B cell (primary cell): ENCODE measurements at regions not wholly inside any gene's neighbourhood (a gene's known extent, or its start where the extent isn't known, plus 50 kb on each side); places are given as distances from the start of the nearest gene placed in this dataset.

Experiments
- ATAC-seq: fragments of 200-7000 bp; cut with Tn5 transposase; one replicate; pipeline ENCODE4 v1.10.0; 2021; ENCODE audit warnings: low read depth, mild to moderate bottlenecking, moderate number of reproducible peaks, moderate library complexity
- CTCF ChIA-PET: fragments of 350-600 bp; sonication (Branson Sonifier 250); formaldehyde crosslinking; loops from one replicate; lab custom pipeline; 2021; ENCODE audit warnings: antibody characterized with exemption, inconsistent platforms; lab: Charles Lee
- POLR2A ChIA-PET: fragments of 350-600 bp; sonication (Branson Sonifier 250); formaldehyde crosslinking; loops from one replicate; lab custom pipeline; 2021; ENCODE audit warnings: antibody characterized with exemption; lab: Charles Lee
- DNase-seq: peaks from one replicate; pipeline ENCODE4 v3.0.0; 2013
- H2AFZ ChIP-seq: 2 replicates; pipeline ENCODE4 v1.6.1; 2012; ENCODE audit warnings: mild to moderate bottlenecking, low read depth, low read length; ENCODE audit not compliant: insufficient read depth, poor library complexity, severe bottlenecking
- H3K27ac ChIP-seq, 2 donors: 1 replicate in 1 of 2; 2 replicates in 1 of 2; pipeline ENCODE4 v1.5.1; 2012 to 2013; ENCODE audit warnings: low read length in 2 of 2, mild to moderate bottlenecking in 2 of 2, moderate library complexity in 1 of 2
- H3K27me3 ChIP-seq, 4 experiments: fragments of 200-600 bp in 1 of 4; sonication (generic) in 1 of 4; replicated peaks in 1 of 4; 1 replicate in 2 of 4; 2 replicates in 2 of 4; pipeline versions ENCODE4 v1.6.1 to v1.7.0; 2013 to 2016; ENCODE audit warnings: low read length in 3 of 4, mild to moderate bottlenecking in 2 of 4, mixed read lengths in 1 of 4, moderate library complexity in 1 of 4; ENCODE audit not compliant: insufficient read depth in 4 of 4, control insufficient read depth in 3 of 4; ENCODE audit errors: control extremely low read depth in 1 of 4
- H3K36me3 ChIP-seq, 2 experiments: replicated peaks in 1 of 2; 1 replicate in 1 of 2; 2 replicates in 1 of 2; pipeline versions ENCODE4 v1.6.1 to v1.7.1; 2013; ENCODE audit warnings: low read length in 1 of 2; ENCODE audit not compliant: insufficient read depth in 2 of 2, control insufficient read depth in 1 of 2; ENCODE audit errors: control extremely low read depth in 1 of 2, extremely low read depth in 1 of 2
- H3K4me1 ChIP-seq, 2 donors: fragments of 200-600 bp in 1 of 2; sonication (generic) in 1 of 2; 1 replicate in 1 of 2; 2 replicates in 1 of 2; pipeline versions ENCODE4 v1.5.1 to v1.6.1; 2013 to 2017; ENCODE audit warnings: low read length in 2 of 2; ENCODE audit not compliant: control insufficient read depth in 2 of 2, insufficient read depth in 2 of 2
- H3K4me2 ChIP-seq: replicated peaks from 2 replicates; pipeline ENCODE3; 2012; ENCODE audit warnings: mild to moderate bottlenecking, low read depth, low read length; ENCODE audit not compliant: poor library complexity, severe bottlenecking
- H3K4me3 ChIP-seq, 5 experiments: fragments of 200-600 bp in 1 of 5; sonication (generic) in 1 of 5; 1 replicate in 3 of 5; 2 replicates in 2 of 5; pipeline versions ENCODE4 v1.5.1 to v1.7.0; 2011 to 2016; ENCODE audit warnings: low read length in 4 of 5, mild to moderate bottlenecking in 4 of 5, low read depth in 2 of 5, control low read depth in 1 of 5, moderate library complexity in 1 of 5; ENCODE audit not compliant: insufficient read depth in 1 of 5; ENCODE audit errors: control extremely low read depth in 1 of 5, extremely low read depth in 1 of 5
- H3K79me2 ChIP-seq: fragments of 200-600 bp; sonication (generic); one replicate; pipeline ENCODE4 v1.6.0; 2016; ENCODE audit warnings: low read length; ENCODE audit not compliant: control insufficient read depth, insufficient read depth
- H3K9ac ChIP-seq: fragments of 200-600 bp; sonication (generic); 2 replicates; pipeline ENCODE4 v1.6.1; 2017; ENCODE audit warnings: mild to moderate bottlenecking, low read length, moderate library complexity
- H3K9me3 ChIP-seq, 3 donors: one replicate each; pipeline versions ENCODE4 v1.6.1 to v1.7.1; 2013; ENCODE audit warnings: low read length in 2 of 3; ENCODE audit not compliant: control insufficient read depth in 2 of 3, insufficient read depth in 1 of 3; ENCODE audit errors: control extremely low read depth in 1 of 3
- H4K20me1 ChIP-seq: 2 replicates; pipeline ENCODE4 v1.6.0; 2012; ENCODE audit warnings: mild to moderate bottlenecking, low read length; ENCODE audit not compliant: insufficient read depth, control insufficient read depth, poor library complexity, severe bottlenecking
- H3K27ac Mint-ChIP-seq: one replicate; pipeline ENCODE4 v1.8.0; 2021; ENCODE audit warnings: mixed read lengths
- H3K27me3 Mint-ChIP-seq: one replicate; pipeline ENCODE4 v1.8.0; 2021; ENCODE audit warnings: mixed read lengths
- H3K4me1 Mint-ChIP-seq: one replicate; pipeline ENCODE4 v1.8.0; 2021; ENCODE audit warnings: mixed read lengths
- H3K4me3 Mint-ChIP-seq: one replicate; pipeline ENCODE4 v1.8.0; 2021; ENCODE audit warnings: mixed read lengths
- H3K9me3 Mint-ChIP-seq: one replicate; pipeline ENCODE4 v1.8.0; 2022; ENCODE audit warnings: mixed read lengths; ENCODE audit not compliant: insufficient read depth
- EZH2 ChIP-seq: IDR thresholded peaks from 2 replicates; pipeline ENCODE4 v1.6.1; 2012; ENCODE audit warnings: borderline replicate concordance, low read depth, mild to moderate bottlenecking, moderate library complexity, low read length; ENCODE audit not compliant: insufficient read depth, poor library complexity, severe bottlenecking
- WGBS: methylation state at CpG from one replicate; pipeline ENCODE4 v1.1.5; 2013; ENCODE audit warnings: missing lambda C conversion rate; ENCODE audit not compliant: insufficient coverage; 5-methylcytosine and 5-hydroxymethylcytosine counted together
- intact Hi-C: fragments of 100-400 bp; cut with micrococcal nuclease; formaldehyde crosslinking; loops from one replicate; pipeline ENCODE4 v1.10.0; 2022
- TF ChIP-seq, protein P1 (sequence below): fragments of 200-600 bp; IDR thresholded peaks from one replicate; pipeline ENCODE4 v1.8.0; 2022; ENCODE audit warnings: antibody characterized with exemption, mild to moderate bottlenecking

DNA sequence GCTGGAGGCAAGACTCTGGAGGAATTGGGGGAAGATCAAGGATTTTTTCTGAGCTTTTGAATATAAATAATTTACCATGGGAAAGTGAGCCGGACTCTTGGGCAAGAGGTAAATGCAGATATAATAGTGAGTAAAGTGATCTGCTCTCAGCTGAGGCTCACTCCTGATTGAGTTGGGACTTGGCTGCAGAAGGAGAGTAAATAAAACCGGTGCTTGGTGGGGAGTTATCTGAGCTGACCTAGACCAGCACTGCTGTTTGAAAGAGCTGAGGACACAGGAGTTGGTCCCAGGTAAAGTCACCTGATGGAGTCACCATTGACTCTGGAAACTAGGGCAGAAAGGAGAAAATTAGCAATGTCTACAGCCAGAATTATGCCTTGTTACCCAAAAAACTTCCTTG, 57.3 kb upstream of the LRPPRC start:
- no peaks in the 10 kb centered on the region for H3K27me3 ChIP-seq
- DNase-seq, result no peak
- no peaks in the 10 kb centered on the region for H3K9me3 ChIP-seq
- no peak overlapping the region for H3K4me3 Mint-ChIP-seq
- no peak overlapping the region for H3K9ac ChIP-seq
- ChIA-PET POLR2A (no interaction called here), CTCF (interaction anchor here (0.7 to 3.4 kb wide), 2 partner anchors 9 to 167 kb away, joined by 3 to 17 read pairs; no protein-coding TSS in a partner anchor)
- H3K4me1 Mint-ChIP-seq, result no peaks in the 10 kb centered on the region
- no peak overlapping the region for H2AFZ ChIP-seq
- no peaks in the 10 kb centered on the region for H3K79me2 ChIP-seq
- no peak overlapping the region for H3K4me3 ChIP-seq
- H3K36me3 ChIP-seq, result no peaks in the 10 kb centered on the region
- H3K27me3 Mint-ChIP-seq, result no peaks in the 10 kb centered on the region
- TF ChIP-seq EZH2, result no peak
- TF ChIP-seq, protein P1, sequence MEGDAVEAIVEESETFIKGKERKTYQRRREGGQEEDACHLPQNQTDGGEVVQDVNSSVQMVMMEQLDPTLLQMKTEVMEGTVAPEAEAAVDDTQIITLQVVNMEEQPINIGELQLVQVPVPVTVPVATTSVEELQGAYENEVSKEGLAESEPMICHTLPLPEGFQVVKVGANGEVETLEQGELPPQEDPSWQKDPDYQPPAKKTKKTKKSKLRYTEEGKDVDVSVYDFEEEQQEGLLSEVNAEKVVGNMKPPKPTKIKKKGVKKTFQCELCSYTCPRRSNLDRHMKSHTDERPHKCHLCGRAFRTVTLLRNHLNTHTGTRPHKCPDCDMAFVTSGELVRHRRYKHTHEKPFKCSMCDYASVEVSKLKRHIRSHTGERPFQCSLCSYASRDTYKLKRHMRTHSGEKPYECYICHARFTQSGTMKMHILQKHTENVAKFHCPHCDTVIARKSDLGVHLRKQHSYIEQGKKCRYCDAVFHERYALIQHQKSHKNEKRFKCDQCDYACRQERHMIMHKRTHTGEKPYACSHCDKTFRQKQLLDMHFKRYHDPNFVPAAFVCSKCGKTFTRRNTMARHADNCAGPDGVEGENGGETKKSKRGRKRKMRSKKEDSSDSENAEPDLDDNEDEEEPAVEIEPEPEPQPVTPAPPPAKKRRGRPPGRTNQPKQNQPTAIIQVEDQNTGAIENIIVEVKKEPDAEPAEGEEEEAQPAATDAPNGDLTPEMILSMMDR, result no peak
- no peaks in the 10 kb centered on the region for H3K4me1 ChIP-seq
- H3K9me3 Mint-ChIP-seq, result no peaks in the 10 kb centered on the region
- H4K20me1 ChIP-seq, result no peaks in the 10 kb centered on the region
- intact Hi-C loops, result no loop called here
- ATAC-seq, result no peak
- H3K27ac ChIP-seq, result no peak overlapping the region
- 100% methylated on average over 2 of the region's 2 CpGs for WGBS
- no peak overlapping the region for H3K4me2 ChIP-seq
- H3K27ac Mint-ChIP-seq, result no peak overlapping the region

DNA sequence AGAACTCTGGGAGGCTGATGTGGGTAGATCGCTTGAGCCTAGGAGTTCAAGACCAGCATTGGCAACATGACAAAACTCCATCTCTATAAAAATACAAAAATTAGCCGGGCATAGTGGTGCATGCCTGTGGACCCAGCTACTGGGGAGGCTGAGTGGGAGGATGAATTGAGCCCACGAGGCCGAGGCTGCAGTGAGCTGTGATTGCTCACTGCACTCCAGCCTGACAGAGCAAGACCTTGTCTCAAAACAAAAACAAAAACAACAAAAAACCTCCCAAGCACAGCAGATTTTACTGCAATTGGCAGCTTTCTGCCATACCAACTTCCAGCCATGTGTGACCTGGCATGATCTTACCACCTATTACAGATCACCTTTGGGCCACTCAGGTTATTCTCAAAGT, 57.7 kb upstream of the LRPPRC start:
- Mint-ChIP-seq H3K27me3 (no peaks in the 10 kb centered on the region), H3K27ac (no peak overlapping the region), H3K4me3 (no peak overlapping the region), H3K9me3 (no peaks in the 10 kb centered on the region), H3K4me1 (no peaks in the 10 kb centered on the region)
- H3K4me2 ChIP-seq, result no peak overlapping the region
- WGBS, result no CpG with 5 or more reads among the region's 4 CpGs
- no peak overlapping the region for H2AFZ ChIP-seq
- no peaks in the 10 kb centered on the region for H4K20me1 ChIP-seq
- no peaks in the 10 kb centered on the region for H3K79me2 ChIP-seq
- no peak overlapping the region for H3K4me3 ChIP-seq
- no peak for DNase-seq
- CTCF ChIA-PET, result interaction anchor here (0.7 to 3.4 kb wide), 2 partner anchors 9 to 167 kb away, joined by 3 to 17 read pairs; no protein-coding TSS in a partner anchor
- no peaks in the 10 kb centered on the region for H3K9me3 ChIP-seq
- H3K27me3 ChIP-seq, result no peaks in the 10 kb centered on the region
- no peak for ATAC-seq
- no peak for TF ChIP-seq EZH2
- TF ChIP-seq, protein P1, result no peak
- H3K36me3 ChIP-seq, result no peaks in the 10 kb centered on the region
- no peak overlapping the region for H3K27ac ChIP-seq
- H3K4me1 ChIP-seq, result no peaks in the 10 kb centered on the region
- intact Hi-C loops, result no loop called here
- no peak overlapping the region for H3K9ac ChIP-seq
- POLR2A ChIA-PET, result no interaction called here
